ENCODE measurements at regions not wholly inside any gene's neighbourhood (a gene's known extent, or its start where the extent isn't known, plus 50 kb on each side); places are given as distances from the start of the nearest gene placed in this dataset.

- TF ChIP-seq ZNF329 (CRISPR knock-in tag; IDR thresholded peaks at IDR 0.05; ENCODE audit: low read depth) (no peak), SMARCC2 (IDR thresholded peaks at IDR 0.05) (no peak), HNF1B (CRISPR knock-in tag; IDR thresholded peaks at IDR 0.05) (peak; percentile 56; the same call in 1 of the 2 replicates), TEAD3 (CRISPR knock-in tag; optimal IDR thresholded peaks at IDR 0.05; ENCODE audit: borderline replicate concordance) (peak; percentile 16), MAFK (conservative IDR thresholded peaks at IDR 0.05 in 1 of 2, IDR thresholded peaks at IDR 0.05 in 1 of 2; ENCODE audit: low read length in 2 of 2) (no peak), ZNF556 (CRISPR knock-in tag; IDR thresholded peaks at IDR 0.05; ENCODE audit: borderline replicate concordance) (no peak), HOMEZ (CRISPR knock-in tag; IDR thresholded peaks at IDR 0.05; ENCODE audit: low read depth) (0 out of 2 replicates have a peak, but pooled peaks have one; percentile 26), CREB1 (IDR thresholded peaks at IDR 0.05) (no peak), CREB1 (CRISPR knock-in tag; IDR thresholded peaks at IDR 0.05) (peak; percentile 37; the same call in 1 of the 2 replicates), ZNF331 (CRISPR knock-in tag; IDR thresholded peaks at IDR 0.05) (0 out of 2 replicates have a peak, but pooled peaks have one; percentile 28), SMC3 (IDR thresholded peaks at IDR 0.05; ENCODE audit: low read length) (peak; percentile 99), RNF219 (CRISPR knock-in tag; IDR thresholded peaks at IDR 0.05) (no peak), ZNF138 (CRISPR knock-in tag; IDR thresholded peaks at IDR 0.05; ENCODE audit: low read depth) (no peak), SNAPC5 (CRISPR knock-in tag; IDR thresholded peaks at IDR 0.05; ENCODE audit: borderline replicate concordance) (no peak), HDAC2 (CRISPR knock-in tag; IDR thresholded peaks at IDR 0.05) (no peak), SALL1 (CRISPR knock-in tag; IDR thresholded peaks at IDR 0.05) (peak; percentile 21; the same call in 1 of the 2 replicates), ZNF782 (CRISPR knock-in tag; IDR thresholded peaks at IDR 0.05; ENCODE audit: borderline replicate concordance) (no peak), SAFB2 (CRISPR knock-in tag; IDR thresholded peaks at IDR 0.05; ENCODE audit: borderline replicate concordance, low read depth) (no peak), KDM2A (CRISPR knock-in tag; IDR thresholded peaks at IDR 0.05; ENCODE audit: borderline replicate concordance, low read depth) (no peak), ZNF878 (CRISPR knock-in tag; IDR thresholded peaks at IDR 0.05) (0 out of 2 replicates have a peak, but pooled peaks have one; percentile 55), PHF5A (CRISPR knock-in tag; IDR thresholded peaks at IDR 0.05; ENCODE audit: low read depth, unreplicated experiment) (no peak), MAFF (IDR thresholded peaks at IDR 0.05; ENCODE audit: low read depth, low read length) (no peak), MEIS2 (CRISPR knock-in tag; IDR thresholded peaks at IDR 0.05) (no peak), NFIC (IDR thresholded peaks at IDR 0.05; ENCODE audit: low read length) (no peak), ZNF841 (CRISPR knock-in tag; IDR thresholded peaks at IDR 0.05; ENCODE audit: borderline replicate concordance) (no peak), CEBPG (CRISPR knock-in tag; IDR thresholded peaks at IDR 0.05) (0 out of 2 replicates have a peak, but pooled peaks have one; percentile 11), HNF4A (CRISPR knock-in tag; IDR thresholded peaks at IDR 0.05) (0 out of 2 replicates have a peak, but pooled peaks have one; percentile 23), ZNF253 (CRISPR knock-in tag; IDR thresholded peaks at IDR 0.05; ENCODE audit: borderline replicate concordance) (no peak), IRF2 (CRISPR knock-in tag; IDR thresholded peaks at IDR 0.05) (peak; percentile 20; the same call in 1 of the 2 replicates)
These were observed 191.1 kb downstream of the CHD9NB start (continued) for GRCh38 chr16:52861614-52862022.
